HG02642 (cell line): ENCODE measurements at regions not wholly inside any gene's neighbourhood (a gene's known extent, or its start where the extent isn't known, plus 50 kb on each side); places are given as distances from the start of the nearest gene placed in this dataset.
"Not testable (repeated sequence)": the region's sequence is repeated elsewhere in the genome, so short reads cannot be mapped to it uniquely, and the experiment has no call there.

Source experiments
- ATAC-seq: cut with Tn5 transposase; IDR thresholded peaks from one replicate; pipeline ENCODE4 v1.9.1; 2021; ENCODE audit warnings: mild to moderate bottlenecking; ENCODE audit not compliant: unreplicated experiment, poor library complexity

GRCh38 chr7:32765649-32766251, 125.8 kb downstream of the KBTBD2 start:
- not testable (repeated sequence) for ATAC-seq

GRCh38 chr7:32765185-32765584, 126.4 kb downstream of the KBTBD2 start:
- no peak for ATAC-seq

- no peak for ATAC-seq
These were observed 128.7 kb downstream of the KBTBD2 start for GRCh38 chr7:32762925-32763293.

- ATAC-seq, result not testable (repeated sequence)
These were observed 129.2 kb downstream of the KBTBD2 start for GRCh38 chr7:32762206-32762924.

GRCh38 chr7:32761451-32762205, 129.9 kb downstream of the KBTBD2 start:
- no peak for ATAC-seq

GRCh38 chr7:32760755-32761154, 130.8 kb downstream of the KBTBD2 start:
- not testable (repeated sequence) for ATAC-seq

GRCh38 chr7:32759859-32760258, 131.7 kb downstream of the KBTBD2 start:
- not testable (repeated sequence) for ATAC-seq

- ATAC-seq, result not testable (repeated sequence)
These were observed 137.7 kb downstream of the KBTBD2 start for GRCh38 chr7:32753872-32754271.

- ATAC-seq, result not testable (repeated sequence)
These were observed 143.2 kb downstream of the KBTBD2 start for GRCh38 chr7:32748337-32748736.

GRCh38 chr7:32747443-32748148, 144.0 kb downstream of the KBTBD2 start:
- not testable (repeated sequence) for ATAC-seq

- not testable (repeated sequence) for ATAC-seq
These were observed 149.6 kb downstream of the KBTBD2 start for GRCh38 chr7:32741853-32742476.

- not testable (repeated sequence) for ATAC-seq
These were observed 151.8 kb downstream of the KBTBD2 start for GRCh38 chr7:32739749-32740148.

GRCh38 chr7:32738390-32738789, 153.2 kb downstream of the KBTBD2 start:
- not testable (repeated sequence) for ATAC-seq

GRCh38 chr7:32732767-32733166, 158.8 kb downstream of the KBTBD2 start:
- ATAC-seq, result not testable (repeated sequence)

- ATAC-seq, result not testable (repeated sequence)
These were observed 162.3 kb downstream of the KBTBD2 start for GRCh38 chr7:32729335-32729675.

GRCh38 chr7:32728412-32729334, 162.9 kb downstream of the KBTBD2 start:
- peak; percentile 79 for ATAC-seq

GRCh38 chr7:32727483-32728411, 163.8 kb downstream of the KBTBD2 start:
- peak; percentile 67 for ATAC-seq

GRCh38 chr7:32722837-32723236, 168.7 kb downstream of the KBTBD2 start:
- not testable (repeated sequence) for ATAC-seq
